ENCODE measurements at regions not wholly inside any gene's neighbourhood (a gene's known extent, or its start where the extent isn't known, plus 50 kb on each side); places are given as distances from the start of the nearest gene placed in this dataset.
"Not testable (repeated sequence)": the region's sequence is repeated elsewhere in the genome, so short reads cannot be mapped to it uniquely, and the experiment has no call there.

GRCh38 chr1:144070394-144071053, 98.7 kb upstream of the FAM72C start:
- not testable (repeated sequence) for TF ChIP-seq CTCF (conservative IDR thresholded peaks at IDR 0.05; ENCODE audit: low read depth, low read length); MAZ (IDR thresholded peaks at IDR 0.05; ENCODE audit: borderline replicate concordance, low read depth, low read length); NFE2L2 (IDR thresholded peaks at IDR 0.05; ENCODE audit: low read depth, low read length); CEBPB (IDR thresholded peaks at IDR 0.05; ENCODE audit: low read depth, low read length); POLR2A (IDR thresholded peaks at IDR 0.05; ENCODE audit: low read depth, low read length); SMC3 (IDR thresholded peaks at IDR 0.05; ENCODE audit: low read depth, low read length)

Data from IMR-90 (cell line).